Right hindlimb (tissue), 1 donor: ENCODE measurements at regions not wholly inside any gene's neighbourhood (a gene's known extent, or its start where the extent isn't known, plus 50 kb on each side); places are given as distances from the start of the nearest gene placed in this dataset.
"Not testable (repeated sequence)": the region's sequence is repeated elsewhere in the genome, so short reads cannot be mapped to it uniquely, and the experiment has no call there.

Experiments used
- DNase-seq: peaks from one replicate; pipeline ENCODE4 v3.0.0-alpha.2; 2018

GRCh38 chr2:113838744-113839444 lies 51.0 kb upstream of the ACTR3 start:
- no peak for DNase-seq

GRCh38 chr2:113838277-113838676 lies 51.6 kb upstream of the ACTR3 start:
- no peak for DNase-seq

GRCh38 chr2:113834051-113834730 lies 55.7 kb upstream of the ACTR3 start:
- DNase-seq = no peak

GRCh38 chr2:113832795-113833290 lies 57.0 kb upstream of the ACTR3 start:
- DNase-seq = no peak

- no peak for DNase-seq
Measured at GRCh38 chr2:113831161-113831560, 58.7 kb upstream of the ACTR3 start.

GRCh38 chr2:113829761-113830160 lies 60.1 kb upstream of the ACTR3 start:
- no peak for DNase-seq

GRCh38 chr2:113829270-113829669 lies 60.6 kb upstream of the ACTR3 start:
- DNase-seq = no peak

GRCh38 chr2:113828049-113828742 lies 61.7 kb upstream of the ACTR3 start:
- no peak for DNase-seq

GRCh38 chr2:113827426-113827825 lies 62.5 kb upstream of the ACTR3 start:
- no peak for DNase-seq

- no peak for DNase-seq
Measured at GRCh38 chr2:113826346-113827285, 63.3 kb upstream of the ACTR3 start.

- no peak for DNase-seq
Measured at GRCh38 chr2:113823716-113824595, 65.9 kb upstream of the ACTR3 start.

- no peak for DNase-seq
Measured at GRCh38 chr2:113822087-113822815, 65.8 kb upstream of the SLC35F5 start.

GRCh38 chr2:113818382-113818951 lies 62.0 kb upstream of the SLC35F5 start:
- DNase-seq = peak; percentile 57

GRCh38 chr2:113813396-113813795 lies 57.0 kb upstream of the SLC35F5 start:
- not testable (repeated sequence) for DNase-seq

- no peak for DNase-seq
Measured at GRCh38 chr2:113812204-113812603, 55.8 kb upstream of the SLC35F5 start.

GRCh38 chr2:113809076-113809736 lies 52.8 kb upstream of the SLC35F5 start:
- no peak for DNase-seq

- no peak for DNase-seq
Measured at GRCh38 chr2:113807721-113808120, 51.3 kb upstream of the SLC35F5 start.

GRCh38 chr2:113806217-113806913 lies 49.9 kb upstream of the SLC35F5 start:
- no peak for DNase-seq
